ENCODE measurements at regions not wholly inside any gene's neighbourhood (a gene's known extent, or its start where the extent isn't known, plus 50 kb on each side); places are given as distances from the start of the nearest gene placed in this dataset.

GRCh38 chr19:30710721-30711120, 338.5 kb downstream of the ZNF536 start:
- TF ChIP-seq CTCF (IDR thresholded peaks at IDR 0.05) (no peak), REST (IDR thresholded peaks at IDR 0.05; ENCODE audit: insufficient read depth in 1 of 2, low read depth in 2 of 2, low read length in 1 of 2) (no peak), SIN3A (IDR thresholded peaks at IDR 0.05; ENCODE audit: borderline replicate concordance, insufficient read depth, low read depth, low read length) (no peak), POLR2AphosphoS5 (IDR thresholded peaks at IDR 0.05; ENCODE audit: low read depth, low read length) (no peak)

Measured in Panc1 (cell line).